Psoas muscle (tissue), 7 donors: ENCODE measurements at regions not wholly inside any gene's neighbourhood (a gene's known extent, or its start where the extent isn't known, plus 50 kb on each side); places are given as distances from the start of the nearest gene placed in this dataset.
"Not testable (repeated sequence)": the region's sequence is repeated elsewhere in the genome, so short reads cannot be mapped to it uniquely, and the experiment has no call there.

Experiments
- ATAC-seq, 4 donors: fragments of 200-7000 bp; cut with Tn5 transposase; one replicate each; pipeline ENCODE4 v1.9.1; 2020; ENCODE audit warnings: moderate library complexity in 3 of 4, mild to moderate bottlenecking in 2 of 4
- DNase-seq, 2 donors: peaks; one replicate each; pipeline ENCODE4 v3.0.0-alpha.2; 2020
- H3K27ac ChIP-seq: fragments of 200-600 bp; one replicate; pipeline ENCODE4 v1.8.0; 2022
- H3K27me3 ChIP-seq, 3 donors: fragments of 200-600 bp in 1 of 3; one replicate each; pipeline versions ENCODE4 v1.6.1 to v1.8.0; 2013 to 2022; ENCODE audit warnings: low read length in 2 of 3, mild to moderate bottlenecking in 2 of 3, moderate library complexity in 1 of 3; ENCODE audit not compliant: insufficient read depth in 3 of 3
- H3K36me3 ChIP-seq, 2 donors: fragments of 200-600 bp in 1 of 2; one replicate each; pipeline versions ENCODE4 v1.6.1 to v1.8.0; 2013 to 2022; ENCODE audit warnings: low read depth in 1 of 2, mild to moderate bottlenecking in 1 of 2, moderate library complexity in 1 of 2; ENCODE audit not compliant: insufficient read depth in 1 of 2
- H3K4me1 ChIP-seq: fragments of 200-600 bp; one replicate; pipeline ENCODE4 v1.8.0; 2022
- H3K4me3 ChIP-seq: fragments of 200-600 bp; one replicate; pipeline ENCODE4 v1.8.0; 2022; ENCODE audit warnings: mild to moderate bottlenecking
- H3K9me3 ChIP-seq: fragments of 200-600 bp; one replicate; pipeline ENCODE4 v1.8.0; 2022
- CTCF ChIP-seq: fragments of 200-600 bp; IDR thresholded peaks from one replicate; pipeline ENCODE4 v1.8.0; 2022; ENCODE audit warnings: antibody characterized with exemption
- WGBS, 3 donors: extraction: QIAGEN DNeasy Blood & Tissue Kit; methylation state at CpG; one replicate each; pipeline versions ENCODE4 v1.1.6 to v1.1.7; 2013; 5-methylcytosine and 5-hydroxymethylcytosine counted together
- intact Hi-C, 2 donors: fragments of 100-400 bp; cut with DNase I; formaldehyde crosslinking; loops; one replicate each; pipeline versions ENCODE4 v1.11.0 to v1.14.2; 2022
- donor health status: healthy with polysubstance abuse.
- donor health status: DM: no; HTN: no; CAD: no; lungs with moderate emphysema.
- donor health status: Bipolar disorder and iron deficiency.
- donor health status: healthy.
- donor health status: DM: yes; HTN: yes; CAD: no.
- donor health status: DM: no; HTN: no; CAD: no.
- donor health status: DM: yes; HTN: yes; CAD: no.

- Histone ChIP-seq H3K4me3 (no peak overlapping the region), H3K4me1 (peaks cover 7% of the 10 kb centered on the region), H3K9me3 (no peaks in the 10 kb centered on the region), H3K36me3 (no peaks in the 10 kb centered on the region), H3K27ac (no peak overlapping the region), H3K27me3 (no peaks in the 10 kb centered on the region)
- intact Hi-C loops, result no loop called here
- 16 to 32% (median 20%) methylated on average over 5 of the region's 5 CpGs for WGBS, 3 donors
- no peak for TF ChIP-seq CTCF
- DNase-seq (no peak), ATAC-seq (peak; percentile 69 to 83 (median 76))
These were observed 1219.4 kb downstream of the TYW1 start for GRCh38 chr7:68216051-68216450.

GRCh38 chr7:68217426-68217825, 1220.8 kb downstream of the TYW1 start:
- H3K27me3 ChIP-seq, result no peaks in the 10 kb centered on the region
- intact Hi-C loops, result no loop called here
- peaks cover 7% of the 10 kb centered on the region for H3K4me1 ChIP-seq
- no peak for TF ChIP-seq CTCF
- ATAC-seq, result no peak
- no peaks in the 10 kb centered on the region for H3K36me3 ChIP-seq
- no peak overlapping the region for H3K27ac ChIP-seq
- no peak overlapping the region for H3K4me3 ChIP-seq
- H3K9me3 ChIP-seq, result no peaks in the 10 kb centered on the region
- DNase-seq, result no peak
- WGBS, 3 donors, result 62 to 75% (median 67%) methylated on average over 2 of the region's 2 CpGs

GRCh38 chr7:68218461-68218860, 1221.8 kb downstream of the TYW1 start:
- Histone ChIP-seq H3K9me3 (no peaks in the 10 kb centered on the region), H3K27me3 (no peaks in the 10 kb centered on the region), H3K27ac (no peak overlapping the region), H3K4me3 (no peak overlapping the region), H3K36me3 (no peaks in the 10 kb centered on the region), H3K4me1 (peaks cover 7% of the 10 kb centered on the region)
- ATAC-seq (no peak), DNase-seq (no peak)
- intact Hi-C loops, result no loop called here
- TF ChIP-seq CTCF, result no peak
- 82 to 87% (median 82%) methylated on average over 1 of the region's 1 CpG for WGBS, 3 donors

- no peak for TF ChIP-seq CTCF
- Histone ChIP-seq H3K27ac (no peak overlapping the region), H3K36me3 (no peaks in the 10 kb centered on the region), H3K4me3 (no peak overlapping the region), H3K4me1 (peaks cover 11% of the 10 kb centered on the region), H3K27me3 (no peaks in the 10 kb centered on the region), H3K9me3 (no peaks in the 10 kb centered on the region)
- no peak for ATAC-seq
- intact Hi-C loops, result no loop called here
- WGBS, 3 donors, result 71 to 85% (median 75%) methylated on average over 1 of the region's 1 CpG
- DNase-seq, result no peak
These were observed 1225.7 kb downstream of the TYW1 start for GRCh38 chr7:68222311-68222710.

- intact Hi-C loops, result no loop called here
- H3K9me3 ChIP-seq, result no peaks in the 10 kb centered on the region
- 4 to 5% (median 5%) methylated on average over 10 of the region's 10 CpGs for WGBS, 3 donors
- peaks cover 11% of the 10 kb centered on the region for H3K4me1 ChIP-seq
- no peak for TF ChIP-seq CTCF
- DNase-seq (peak in 1 of 2 donors; percentile 57), ATAC-seq (peak in 2 of 4 donors; percentile 87 to 91)
- no peak overlapping the region for H3K27ac ChIP-seq
- H3K27me3 ChIP-seq, result no peaks in the 10 kb centered on the region
- no peaks in the 10 kb centered on the region for H3K36me3 ChIP-seq
- H3K4me3 ChIP-seq, result no peak overlapping the region
These were observed 1227.6 kb downstream of the TYW1 start for GRCh38 chr7:68224041-68224741.

- H3K4me3 ChIP-seq, H3K4me1 ChIP-seq, DNase-seq, intact Hi-C loops, H3K27ac ChIP-seq, H3K9me3 ChIP-seq, ATAC-seq, H3K36me3 ChIP-seq, H3K27me3 ChIP-seq: not testable (repeated sequence)
- WGBS, 3 donors, result 87 to 97% methylated on average over 21 to 28 of the region's 28 CpGs; no CpG with 5 or more reads in 1 of the 3 donors
These were observed 1234.4 kb downstream of the TYW1 start for GRCh38 chr7:68231011-68231410.
